ENCODE measurements at regions not wholly inside any gene's neighbourhood (a gene's known extent, or its start where the extent isn't known, plus 50 kb on each side); places are given as distances from the start of the nearest gene placed in this dataset.

GRCh38 chr7:39894904-39895303 is 55.2 kb upstream of the CDK13 start:
- TF ChIP-seq CTCF (conservative IDR thresholded peaks at IDR 0.05) = no peak
- TF ChIP-seq ZFX (IDR thresholded peaks at IDR 0.05) = no peak
- no peak overlapping the region for H3K27ac ChIP-seq

- TF ChIP-seq ZFX (IDR thresholded peaks at IDR 0.05) (no peak), CTCF (conservative IDR thresholded peaks at IDR 0.05) (no peak)
Observed at GRCh38 chr7:39896840-39897239, 53.2 kb upstream of the CDK13 start.

GRCh38 chr7:39898867-39899266 is 51.2 kb upstream of the CDK13 start:
- TF ChIP-seq ZFX (IDR thresholded peaks at IDR 0.05) = no peak
- TF ChIP-seq CTCF (conservative IDR thresholded peaks at IDR 0.05) = no peak

More at GRCh38 chr7:39896840-39897239, 53.2 kb upstream of the CDK13 start:
- H3K27ac ChIP-seq = no peak overlapping the region

More at GRCh38 chr7:39898867-39899266, 51.2 kb upstream of the CDK13 start:
- no peak overlapping the region for H3K27ac ChIP-seq

Data from C4-2B (cell line).